Activated CD4-positive, alpha-beta T cell treated with anti-CD3 and anti-CD28 coated beads for 48 hours (primary cell): ENCODE measurements at regions not wholly inside any gene's neighbourhood (a gene's known extent, or its start where the extent isn't known, plus 50 kb on each side); places are given as distances from the start of the nearest gene placed in this dataset.

ENCODE experiments used
- DNase-seq: peaks from one replicate; pipeline ENCODE4 v3.0.0-alpha.2; 2020

GRCh38 chr2:205860885-205861284 lies 178.6 kb downstream of the NRP2 start:
- no peak for DNase-seq

GRCh38 chr2:205860181-205860580 lies 177.9 kb downstream of the NRP2 start:
- no peak for DNase-seq

GRCh38 chr2:205858881-205859441 lies 176.7 kb downstream of the NRP2 start:
- no peak for DNase-seq

- DNase-seq = no peak
Measured at GRCh38 chr2:205858275-205858674, 176.0 kb downstream of the NRP2 start.

GRCh38 chr2:205857520-205858237 lies 175.4 kb downstream of the NRP2 start:
- no peak for DNase-seq

GRCh38 chr2:205852457-205852856 lies 170.2 kb downstream of the NRP2 start:
- DNase-seq = no peak

- DNase-seq = no peak
Measured at GRCh38 chr2:205850611-205851010, 168.3 kb downstream of the NRP2 start.

- no peak for DNase-seq
Measured at GRCh38 chr2:205850132-205850531, 167.8 kb downstream of the NRP2 start.

- DNase-seq = no peak
Measured at GRCh38 chr2:205849136-205849535, 166.8 kb downstream of the NRP2 start.

- DNase-seq = no peak
Measured at GRCh38 chr2:205848601-205849000, 166.3 kb downstream of the NRP2 start.
